HG03521 (cell line): ENCODE measurements at regions not wholly inside any gene's neighbourhood (a gene's known extent, or its start where the extent isn't known, plus 50 kb on each side); places are given as distances from the start of the nearest gene placed in this dataset.

ENCODE experiments used
- ATAC-seq: cut with Tn5 transposase; IDR thresholded peaks from one replicate; pipeline ENCODE4 v1.9.1; 2021; ENCODE audit warnings: mild to moderate bottlenecking, moderate library complexity; ENCODE audit not compliant: unreplicated experiment

GRCh38 chr3:30350901-30351300 lies 255.5 kb upstream of the TGFBR2 start:
- ATAC-seq = no peak

- ATAC-seq = no peak
Observed at GRCh38 chr3:30352410-30353318, 253.7 kb upstream of the TGFBR2 start.

- ATAC-seq = peak; percentile 98
Observed at GRCh38 chr3:30353711-30354467, 252.5 kb upstream of the TGFBR2 start.

GRCh38 chr3:30354513-30354912 lies 251.9 kb upstream of the TGFBR2 start:
- ATAC-seq = no peak

- no peak for ATAC-seq
Observed at GRCh38 chr3:30354972-30355371, 251.4 kb upstream of the TGFBR2 start.

GRCh38 chr3:30355622-30356021 lies 250.8 kb upstream of the TGFBR2 start:
- no peak for ATAC-seq

- ATAC-seq = no peak
Observed at GRCh38 chr3:30356866-30357753, 249.3 kb upstream of the TGFBR2 start.

GRCh38 chr3:30357897-30358296 lies 248.5 kb upstream of the TGFBR2 start:
- ATAC-seq = no peak

- no peak for ATAC-seq
Observed at GRCh38 chr3:30358871-30359270, 247.5 kb upstream of the TGFBR2 start.

DNA sequence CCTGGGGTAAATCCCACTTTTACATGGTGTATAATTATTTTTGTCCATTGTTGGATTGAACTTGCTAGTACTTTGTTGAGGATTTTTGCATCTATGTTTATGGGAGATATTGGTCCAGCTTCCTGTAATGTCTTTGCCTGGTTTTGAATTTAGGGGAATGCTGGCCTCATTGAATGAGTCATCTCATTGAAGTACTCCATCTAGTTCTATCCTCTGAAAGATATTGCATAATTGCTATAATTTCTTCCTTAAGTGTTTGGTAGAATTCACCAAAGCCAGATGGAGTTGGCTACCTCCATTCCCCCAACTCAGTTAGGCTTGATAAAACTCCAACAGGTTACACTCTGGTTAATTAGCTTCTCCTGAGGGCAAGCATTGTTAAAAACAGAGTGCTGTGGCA lies 237.4 kb upstream of the TGFBR2 start:
- no peak for ATAC-seq

DNA sequence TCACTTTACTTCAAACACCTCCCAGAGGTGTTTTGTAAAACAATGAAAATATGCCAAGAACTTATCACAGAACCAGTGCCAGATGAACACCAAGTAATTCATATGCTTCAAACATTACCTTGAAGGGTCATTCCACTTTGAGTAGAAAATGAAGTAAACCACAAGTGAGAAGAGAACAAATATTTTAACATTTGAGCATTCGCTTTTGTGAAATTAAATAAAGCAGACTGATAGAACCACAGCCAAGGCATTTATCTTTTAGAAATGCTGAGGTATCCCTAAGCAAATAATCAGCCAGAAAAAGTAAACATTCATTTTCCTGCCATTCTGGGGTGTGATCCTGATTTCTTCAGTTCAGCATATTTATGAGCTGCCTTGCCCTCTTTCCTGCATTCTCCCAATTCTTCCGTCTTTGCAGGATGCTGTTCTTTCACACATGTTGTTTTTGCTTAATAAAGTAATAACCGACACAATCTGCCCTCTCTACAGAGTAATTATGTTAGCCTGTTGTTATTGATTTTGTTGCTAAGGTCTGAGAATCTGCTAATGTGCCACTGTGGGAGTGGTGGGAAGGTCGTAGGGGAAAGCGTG lies 235.6 kb upstream of the TGFBR2 start:
- no peak for ATAC-seq

GRCh38 chr3:30372837-30373236 lies 233.6 kb upstream of the TGFBR2 start:
- no peak for ATAC-seq

- no peak for ATAC-seq
Observed at GRCh38 chr3:30384546-30385072, 221.8 kb upstream of the TGFBR2 start.

GRCh38 chr3:30393079-30393478 lies 213.3 kb upstream of the TGFBR2 start:
- no peak for ATAC-seq

DNA sequence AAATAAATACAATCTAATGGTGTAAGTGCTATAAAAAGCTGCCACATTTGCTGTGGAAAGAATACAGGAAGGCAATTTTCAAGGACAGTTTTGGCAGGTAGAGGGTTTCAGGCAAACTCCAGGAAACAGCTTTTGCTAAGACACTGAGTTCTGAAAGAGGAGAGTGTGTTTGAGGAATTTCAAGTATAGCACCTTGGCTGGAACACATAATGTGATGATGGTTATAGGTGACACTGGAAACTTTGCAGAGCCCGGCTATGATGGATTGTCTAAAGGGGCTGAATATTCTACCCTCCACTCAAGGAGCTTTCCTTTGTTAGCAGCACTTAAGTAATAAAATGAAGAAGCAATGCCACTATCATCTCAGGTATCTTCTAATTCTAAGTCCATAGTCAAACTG lies 209.4 kb upstream of the TGFBR2 start:
- no peak for ATAC-seq

GRCh38 chr3:30399394-30400181 lies 206.8 kb upstream of the TGFBR2 start:
- no peak for ATAC-seq

DNA sequence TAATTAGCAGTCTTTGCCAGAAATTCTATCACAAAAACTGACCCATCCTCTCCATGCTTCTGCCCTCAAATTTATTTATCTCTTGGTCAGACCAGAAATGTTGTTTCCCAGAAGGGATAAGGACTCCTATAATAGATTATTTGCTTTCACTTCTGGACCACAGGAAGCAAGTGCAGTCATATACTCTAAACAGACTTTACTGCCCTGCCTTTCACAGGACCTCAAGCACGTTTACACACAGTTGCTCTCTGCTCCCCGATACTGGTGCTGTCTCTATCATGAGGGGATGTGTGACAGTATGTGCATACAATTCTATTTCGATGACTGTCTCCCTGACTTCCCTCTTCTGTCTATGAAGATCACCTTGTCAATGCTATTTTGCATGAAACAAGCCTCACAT lies 205.5 kb upstream of the TGFBR2 start:
- no peak for ATAC-seq

- no peak for ATAC-seq
Observed at GRCh38 chr3:30401971-30402370, 204.4 kb upstream of the TGFBR2 start.

DNA sequence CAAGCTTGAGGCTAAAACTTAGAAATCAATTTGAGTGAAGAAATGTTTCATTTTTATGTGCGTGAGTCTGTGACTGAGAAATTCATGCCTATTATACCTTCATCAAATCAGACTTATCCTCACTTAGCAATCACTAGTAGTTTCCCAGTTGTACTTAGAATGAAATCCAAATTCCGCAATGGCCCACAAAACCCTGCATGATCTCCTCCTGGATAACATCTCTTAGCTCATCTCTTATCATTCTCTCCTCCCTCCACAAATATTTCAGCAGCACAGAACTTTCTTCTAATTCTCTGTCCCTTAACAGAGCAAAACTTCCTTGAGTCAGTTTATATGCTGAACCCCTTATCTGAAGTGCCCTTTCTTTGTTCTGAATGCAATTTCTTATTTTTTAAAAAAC lies 198.8 kb upstream of the TGFBR2 start:
- no peak for ATAC-seq

DNA sequence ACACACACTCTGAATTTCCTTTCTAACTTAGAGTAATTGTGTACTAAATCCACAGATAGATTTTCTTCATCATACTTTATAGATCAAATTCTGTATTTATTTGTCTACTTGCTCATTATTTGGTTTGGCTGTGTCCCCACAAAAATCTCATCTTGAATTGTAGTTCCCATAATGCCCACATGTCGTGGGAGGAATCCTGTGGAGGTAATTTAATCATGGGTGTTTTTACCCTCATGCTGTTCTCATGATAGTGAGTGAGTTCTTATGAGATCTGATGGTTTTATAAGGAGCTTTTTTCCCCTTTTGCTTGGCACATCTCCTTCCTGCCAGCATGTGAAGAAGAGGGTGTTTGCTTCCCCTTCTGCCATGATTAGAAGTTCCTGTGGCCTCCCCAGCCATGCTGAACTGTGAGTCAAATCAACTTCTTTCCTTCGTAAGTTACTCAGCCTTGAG lies 198.3 kb upstream of the TGFBR2 start:
- ATAC-seq = no peak
